Parathyroid adenoma (tissue), 2 donors: ENCODE measurements at regions not wholly inside any gene's neighbourhood (a gene's known extent, or its start where the extent isn't known, plus 50 kb on each side); places are given as distances from the start of the nearest gene placed in this dataset.
"Not testable (repeated sequence)": the region's sequence is repeated elsewhere in the genome, so short reads cannot be mapped to it uniquely, and the experiment has no call there.

Experiments used
- H2AFZ ChIP-seq: fragments of 300-600 bp; sonication (generic); one replicate; pipeline ENCODE4 v1.7.0; 2017; ENCODE audit warnings: antibody characterized with exemption, mild to moderate bottlenecking
- H3K27ac ChIP-seq: fragments of 300-600 bp; sonication (generic); one replicate; pipeline ENCODE4 v1.7.0; 2017
- H3K27me3 ChIP-seq: fragments of 300-600 bp; sonication (generic); one replicate; pipeline ENCODE4 v1.7.0; 2017; ENCODE audit warnings: low read length; ENCODE audit not compliant: control insufficient read depth, insufficient read depth
- H3K36me3 ChIP-seq: fragments of 300-600 bp; sonication (generic); one replicate; pipeline ENCODE4 v1.7.0; 2017; ENCODE audit warnings: low read length; ENCODE audit not compliant: control insufficient read depth, insufficient read depth
- H3K4me1 ChIP-seq: fragments of 300-600 bp; sonication (generic); one replicate; pipeline ENCODE4 v1.7.0; 2017; ENCODE audit warnings: control low read depth
- H3K4me2 ChIP-seq: fragments of 300-600 bp; sonication (generic); one replicate; pipeline ENCODE4 v1.7.0; 2017; ENCODE audit warnings: low read length
- H3K4me3 ChIP-seq: fragments of 300-600 bp; sonication (generic); one replicate; pipeline ENCODE4 v1.7.0; 2017; ENCODE audit warnings: low read depth, low read length
- H3K79me2 ChIP-seq: fragments of 300-600 bp; sonication (generic); one replicate; pipeline ENCODE4 v1.7.0; 2017; ENCODE audit warnings: control low read depth
- H3K9ac ChIP-seq: fragments of 300-600 bp; sonication (generic); one replicate; pipeline ENCODE4 v1.7.0; 2017; ENCODE audit warnings: mild to moderate bottlenecking
- H3K9me3 ChIP-seq: fragments of 300-600 bp; sonication (generic); one replicate; pipeline ENCODE4 v1.7.0; 2017; ENCODE audit warnings: low read length; ENCODE audit not compliant: control insufficient read depth
- CTCF ChIP-seq: fragments of 300-600 bp; sonication (generic); IDR thresholded peaks from one replicate; pipeline ENCODE4 v1.7.0; 2017; ENCODE audit warnings: antibody characterized with exemption, mild to moderate bottlenecking
- donor health status: primary hyperparathyroidism.

- Histone ChIP-seq H2AFZ (no peak overlapping the region), H3K4me2 (no peak overlapping the region), H3K4me1 (no peaks in the 10 kb centered on the region), H3K79me2 (no peaks in the 10 kb centered on the region), H3K9me3 (no peaks in the 10 kb centered on the region), H3K4me3 (no peak overlapping the region), H3K36me3 (no peaks in the 10 kb centered on the region), H3K27me3 (no peaks in the 10 kb centered on the region), H3K9ac (no peak overlapping the region), H3K27ac (no peak overlapping the region)
- TF ChIP-seq CTCF, result no peak
Measured at GRCh38 chr1:230490436-230490835, 64.3 kb upstream of the PGBD5 start.

GRCh38 chr1:230487773-230488428 is 61.8 kb upstream of the PGBD5 start:
- no peak overlapping the region for H3K27ac ChIP-seq
- no peak for TF ChIP-seq CTCF

GRCh38 chr1:230476622-230477003 is 50.5 kb upstream of the PGBD5 start:
- H3K4me3 ChIP-seq, result no peak overlapping the region

More at GRCh38 chr1:230487773-230488428, 61.8 kb upstream of the PGBD5 start:
- H3K79me2 ChIP-seq, result no peaks in the 10 kb centered on the region
- H3K4me2 ChIP-seq, result no peak overlapping the region
- no peaks in the 10 kb centered on the region for H3K4me1 ChIP-seq
- H3K9ac ChIP-seq, result no peak overlapping the region
- no peaks in the 10 kb centered on the region for H3K36me3 ChIP-seq
- no peaks in the 10 kb centered on the region for H3K9me3 ChIP-seq
- H2AFZ ChIP-seq, result no peak overlapping the region
- H3K27me3 ChIP-seq, result no peaks in the 10 kb centered on the region
- H3K4me3 ChIP-seq, result no peak overlapping the region

GRCh38 chr1:230475856-230476621 is 49.9 kb upstream of the PGBD5 start:
- not testable (repeated sequence) for H3K27me3 ChIP-seq, H3K4me3 ChIP-seq, H3K36me3 ChIP-seq, H3K4me2 ChIP-seq, H3K9me3 ChIP-seq, H3K27ac ChIP-seq, H3K79me2 ChIP-seq, H3K9ac ChIP-seq, H3K4me1 ChIP-seq, H2AFZ ChIP-seq

More at GRCh38 chr1:230476622-230477003, 50.5 kb upstream of the PGBD5 start:
- Histone ChIP-seq H3K9ac (no peak overlapping the region), H3K4me1 (no peaks in the 10 kb centered on the region), H3K36me3 (no peaks in the 10 kb centered on the region), H3K27me3 (no peaks in the 10 kb centered on the region), H2AFZ (no peak overlapping the region), H3K27ac (no peak overlapping the region), H3K79me2 (no peaks in the 10 kb centered on the region), H3K4me2 (no peak overlapping the region), H3K9me3 (no peaks in the 10 kb centered on the region)
- no peak for TF ChIP-seq CTCF
